K562 (cell line): ENCODE measurements at regions not wholly inside any gene's neighbourhood (a gene's known extent, or its start where the extent isn't known, plus 50 kb on each side); places are given as distances from the start of the nearest gene placed in this dataset.

Source experiments
- AFF4 ChIP-seq: sonication (generic); formaldehyde crosslinking; IDR thresholded peaks from 2 replicates; pipeline ENCODE4 v1.8.0; 2023; ENCODE audit warnings: mild to moderate bottlenecking, missing genetic modification reagents
- ATF7 ChIP-seq: fragments of 450-650 bp; IDR thresholded peaks from 2 replicates; pipeline ENCODE4 v1.7.1; 2014; ENCODE audit warnings: mild to moderate bottlenecking, moderate library complexity
- TCFL5 ChIP-seq: fragments of 250-450 bp; sonication (Bioruptor Pico); conservative IDR thresholded peaks from 2 replicates; pipeline ENCODE4 v1.6.1; 2021; ENCODE audit warnings: mild to moderate bottlenecking, moderate library complexity, matching md5 sums
- YY1 ChIP-seq, 3 experiments: IDR thresholded peaks; 2 replicates each; pipeline ENCODE4 v1.6.1; 2011; ENCODE audit warnings: low read length in 2 of 3, mild to moderate bottlenecking in 2 of 3, moderate library complexity in 2 of 3, borderline replicate concordance in 1 of 3, control low read depth in 1 of 3, low read depth in 1 of 3; ENCODE audit not compliant: insufficient read depth in 3 of 3, insufficient replicate concordance in 2 of 3, control insufficient read depth in 1 of 3, insufficient read length in 1 of 3; ENCODE audit errors: extremely low read depth in 1 of 3
- ZBTB11 ChIP-seq, 3 experiments: fragments of 200-800 bp in 1 of 3; fragments of 250-450 bp in 1 of 3; fragments of 450-650 bp in 1 of 3; sonication (Bioruptor Pico) in 1 of 3; sonication (Bioruptor generic) in 1 of 3; formaldehyde crosslinking in 1 of 3; IDR thresholded peaks; 2 replicates each; pipeline versions ENCODE4 v1.6.1 to v1.8.0; 2016 to 2022; ENCODE audit warnings: mild to moderate bottlenecking in 2 of 3, missing genetic modification characterization in 2 of 3, missing compliant biosample characterization in 1 of 3, moderate library complexity in 1 of 3
- ZNF274 ChIP-seq: IDR thresholded peaks from 2 replicates; pipeline ENCODE4 v1.6.1; 2011; ENCODE audit warnings: low read depth, mild to moderate bottlenecking, low read length, moderate library complexity, borderline replicate concordance
- TF ChIP-seq, protein P1 (sequence below): fragments of 450-650 bp; IDR thresholded peaks from 2 replicates; pipeline ENCODE4 v1.6.1; 2018; ENCODE audit not compliant: partially characterized antibody

DNA sequence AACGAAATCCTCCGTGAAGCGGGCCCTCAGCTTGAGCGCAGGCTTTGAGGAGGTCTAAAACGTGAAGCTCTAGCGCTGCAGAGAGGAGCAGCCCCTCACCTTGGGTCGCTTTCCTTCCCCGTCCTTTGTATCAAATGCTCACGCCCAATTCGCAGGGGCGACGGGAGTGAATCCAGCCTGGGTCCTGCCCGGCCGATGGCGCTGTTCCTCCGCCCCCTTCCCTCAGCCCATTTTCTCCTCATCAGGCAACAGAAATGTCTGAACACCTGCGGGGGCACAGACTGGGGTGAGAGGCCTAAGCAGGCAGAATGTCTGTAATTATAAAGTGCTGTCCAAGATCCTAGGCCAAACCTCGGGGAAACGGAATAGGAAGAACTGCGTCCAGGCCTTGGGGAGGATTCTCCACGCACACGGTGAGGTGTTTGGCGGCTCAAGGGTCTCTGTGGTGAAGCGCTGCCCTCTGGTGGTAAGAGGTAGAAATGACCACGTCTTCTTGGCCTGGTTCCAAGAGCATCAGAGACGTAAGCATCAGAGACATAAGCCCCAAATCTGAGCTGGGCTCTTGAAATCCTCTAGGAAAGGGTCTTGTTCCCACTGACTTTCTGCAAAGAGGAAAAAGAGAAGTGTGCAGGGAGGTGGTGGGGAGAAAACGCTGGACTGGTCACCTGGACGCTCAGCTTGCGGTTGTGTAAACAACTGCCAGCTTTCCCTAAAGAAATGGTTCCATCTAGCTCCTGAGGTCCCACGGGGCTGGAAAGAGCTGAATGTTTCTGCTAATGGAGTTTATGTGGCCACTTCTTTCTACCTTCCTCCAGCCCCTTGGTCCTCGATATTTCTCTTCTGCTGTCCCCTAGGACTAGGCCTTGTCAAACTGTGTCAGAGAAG is 92.1 kb upstream of the CD53 start (continued):
- TF ChIP-seq ATF7 (peak; percentile 50; the same call in 1 of the 2 replicates), YY1 (IDR thresholded peaks at IDR 0.05; ENCODE audit: borderline replicate concordance in 1 of 3, control insufficient read depth in 1 of 3, extremely low read depth in 1 of 3, insufficient read depth in 3 of 3, insufficient read length in 1 of 3, insufficient replicate concordance in 2 of 3, low read depth in 1 of 3, low read length in 2 of 3) (peak in 1 of 3 experiments; percentile 5), ZNF274 (no peak), TCFL5 (CRISPR knock-in tag) (no peak), AFF4 (0 out of 2 replicates have a peak, but pooled peaks have one; percentile 26), ZBTB11 (CRISPR knock-in tag; IDR thresholded peaks at IDR 0.05) (no peak)
- TF ChIP-seq, protein P1, sequence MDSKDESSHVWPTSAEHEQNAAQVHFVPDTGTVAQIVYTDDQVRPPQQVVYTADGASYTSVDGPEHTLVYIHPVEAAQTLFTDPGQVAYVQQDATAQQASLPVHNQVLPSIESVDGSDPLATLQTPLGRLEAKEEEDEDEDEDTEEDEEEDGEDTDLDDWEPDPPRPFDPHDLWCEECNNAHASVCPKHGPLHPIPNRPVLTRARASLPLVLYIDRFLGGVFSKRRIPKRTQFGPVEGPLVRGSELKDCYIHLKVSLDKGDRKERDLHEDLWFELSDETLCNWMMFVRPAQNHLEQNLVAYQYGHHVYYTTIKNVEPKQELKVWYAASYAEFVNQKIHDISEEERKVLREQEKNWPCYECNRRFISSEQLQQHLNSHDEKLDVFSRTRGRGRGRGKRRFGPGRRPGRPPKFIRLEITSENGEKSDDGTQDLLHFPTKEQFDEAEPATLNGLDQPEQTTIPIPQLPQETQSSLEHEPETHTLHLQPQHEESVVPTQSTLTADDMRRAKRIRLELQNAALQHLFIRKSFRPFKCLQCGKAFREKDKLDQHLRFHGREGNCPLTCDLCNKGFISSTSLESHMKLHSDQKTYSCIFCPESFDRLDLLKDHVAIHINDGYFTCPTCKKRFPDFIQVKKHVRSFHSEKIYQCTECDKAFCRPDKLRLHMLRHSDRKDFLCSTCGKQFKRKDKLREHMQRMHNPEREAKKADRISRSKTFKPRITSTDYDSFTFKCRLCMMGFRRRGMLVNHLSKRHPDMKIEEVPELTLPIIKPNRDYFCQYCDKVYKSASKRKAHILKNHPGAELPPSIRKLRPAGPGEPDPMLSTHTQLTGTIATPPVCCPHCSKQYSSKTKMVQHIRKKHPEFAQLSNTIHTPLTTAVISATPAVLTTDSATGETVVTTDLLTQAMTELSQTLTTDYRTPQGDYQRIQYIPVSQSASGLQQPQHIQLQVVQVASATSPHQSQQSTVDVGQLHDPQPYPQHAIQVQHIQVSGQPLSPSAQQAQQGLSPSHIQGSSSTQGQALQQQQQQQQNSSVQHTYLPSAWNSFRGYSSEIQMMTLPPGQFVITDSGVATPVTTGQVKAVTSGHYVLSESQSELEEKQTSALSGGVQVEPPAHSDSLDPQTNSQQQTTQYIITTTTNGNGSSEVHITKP: no peak
